ENCODE measurements at regions not wholly inside any gene's neighbourhood (a gene's known extent, or its start where the extent isn't known, plus 50 kb on each side); places are given as distances from the start of the nearest gene placed in this dataset.

- TF ChIP-seq MYC (IDR thresholded peaks at IDR 0.05; ENCODE audit: borderline replicate concordance, low read length) (no peak), CTCF (IDR thresholded peaks at IDR 0.05) (no peak), USF2 (IDR thresholded peaks at IDR 0.05) (no peak), SMC3 (IDR thresholded peaks at IDR 0.05) (no peak), MAX (IDR thresholded peaks at IDR 0.05) (no peak), TFCP2L1 (CRISPR knock-in tag; IDR thresholded peaks at IDR 0.05) (no peak), POLR2A (IDR thresholded peaks at IDR 0.05; ENCODE audit: low read length) (no peak), KDM5A (IDR thresholded peaks at IDR 0.05) (no peak), EP300 (IDR thresholded peaks at IDR 0.05) (no peak), RCOR1 (IDR thresholded peaks at IDR 0.05; ENCODE audit: low read depth, low read length) (no peak), CHD2 (IDR thresholded peaks at IDR 0.05; ENCODE audit: low read length, partially characterized antibody) (no peak)
Measured at GRCh38 chr4:36772154-36772516, 472.4 kb upstream of the NWD2 start.
